CD14-positive monocyte (primary cell): ENCODE measurements at regions not wholly inside any gene's neighbourhood (a gene's known extent, or its start where the extent isn't known, plus 50 kb on each side); places are given as distances from the start of the nearest gene placed in this dataset.

Source experiments
- DNase-seq, 3 donors: peaks; one replicate each; pipeline ENCODE4 v3.0.0-alpha.2; 2011 to 2022
- H2AFZ ChIP-seq: 2 replicates; pipeline ENCODE4 v1.6.0; 2012; ENCODE audit warnings: mild to moderate bottlenecking, low read depth, low read length, inconsistent platforms; ENCODE audit not compliant: insufficient read depth, poor library complexity, severe bottlenecking
- H3K27ac ChIP-seq, 2 donors: 1 replicate in 1 of 2; 2 replicates in 1 of 2; pipeline ENCODE4 v1.5.1; 2012 to 2013; ENCODE audit warnings: low read length in 2 of 2, control low read depth in 1 of 2, inconsistent platforms in 1 of 2, low read depth in 1 of 2, mild to moderate bottlenecking in 1 of 2
- H3K27me3 ChIP-seq, 2 donors: one replicate each; pipeline versions ENCODE4 v1.6.0 to v1.6.1; 2011 to 2013; ENCODE audit warnings: low read length in 2 of 2; ENCODE audit not compliant: control insufficient read depth in 2 of 2, insufficient read depth in 2 of 2
- H3K36me3 ChIP-seq, 2 donors: replicated peaks in 1 of 2; 1 replicate in 1 of 2; 2 replicates in 1 of 2; pipeline versions ENCODE4 v1.5.1 to v1.6.1; 2012 to 2013; ENCODE audit warnings: low read length in 2 of 2, control low read depth in 1 of 2, inconsistent platforms in 1 of 2, mild to moderate bottlenecking in 1 of 2; ENCODE audit not compliant: insufficient read depth in 2 of 2, control insufficient read depth in 1 of 2
- H3K4me1 ChIP-seq, 2 donors: 1 replicate in 1 of 2; 2 replicates in 1 of 2; pipeline versions ENCODE4 v1.5.1 to v1.6.1; 2012 to 2013; ENCODE audit warnings: low read length in 2 of 2, control low read depth in 1 of 2, inconsistent platforms in 1 of 2, mild to moderate bottlenecking in 1 of 2, moderate library complexity in 1 of 2; ENCODE audit not compliant: insufficient read depth in 2 of 2, control insufficient read depth in 1 of 2
- H3K4me2 ChIP-seq: replicated peaks from 2 replicates; pipeline ENCODE3; 2012; ENCODE audit warnings: low read length, moderate library complexity, mild to moderate bottlenecking; ENCODE audit not compliant: poor library complexity, severe bottlenecking; ENCODE audit errors: extremely low read depth
- H3K4me3 ChIP-seq, 3 experiments: fragments of 200-600 bp in 1 of 3; sonication (generic) in 1 of 3; replicated peaks in 1 of 3; 1 replicate in 2 of 3; 2 replicates in 1 of 3; pipeline ENCODE4 v1.5.1; 2011 to 2013; ENCODE audit warnings: low read length in 3 of 3, mild to moderate bottlenecking in 3 of 3, control low read depth in 2 of 3, low read depth in 2 of 3, inconsistent platforms in 1 of 3, moderate library complexity in 1 of 3
- H3K79me2 ChIP-seq: 2 replicates; pipeline ENCODE4 v1.6.0; 2012; ENCODE audit warnings: mild to moderate bottlenecking, control low read depth, inconsistent platforms, low read length, moderate library complexity; ENCODE audit not compliant: insufficient read depth
- H3K9ac ChIP-seq: 2 replicates; pipeline ENCODE4 v1.6.0; 2017; ENCODE audit warnings: low read length, mild to moderate bottlenecking; ENCODE audit not compliant: insufficient read depth, poor library complexity, severe bottlenecking
- H3K9me3 ChIP-seq, 2 donors: replicated peaks in 1 of 2; 1 replicate in 1 of 2; 2 replicates in 1 of 2; pipeline versions ENCODE4 v1.5.1 to v1.6.1; 2012 to 2013; ENCODE audit warnings: low read length in 2 of 2, control low read depth in 1 of 2; ENCODE audit not compliant: control insufficient read depth in 1 of 2, insufficient read depth in 1 of 2
- H4K20me1 ChIP-seq: 2 replicates; pipeline ENCODE4 v1.6.0; 2012; ENCODE audit warnings: mild to moderate bottlenecking, low read length, control low read depth, moderate library complexity; ENCODE audit not compliant: insufficient read depth
- H3K27ac Mint-ChIP-seq, 7 donors: one replicate each; pipeline ENCODE4 v1.8.0; 2020; ENCODE audit warnings: mild to moderate bottlenecking in 7 of 7, mixed read lengths in 7 of 7, moderate library complexity in 6 of 7, inconsistent platforms in 2 of 7
- H3K27me3 Mint-ChIP-seq, 3 donors: one replicate each; pipeline ENCODE4 v1.8.0; 2021 to 2022; ENCODE audit warnings: low read depth in 3 of 3, mild to moderate bottlenecking in 3 of 3, mixed read lengths in 3 of 3, moderate library complexity in 3 of 3, inconsistent platforms in 1 of 3
- H3K36me3 Mint-ChIP-seq, 2 donors: one replicate each; pipeline ENCODE4 v1.8.0; 2020; ENCODE audit warnings: mixed read lengths in 2 of 2, inconsistent platforms in 1 of 2, mild to moderate bottlenecking in 1 of 2
- H3K4me1 Mint-ChIP-seq: one replicate; pipeline ENCODE4 v1.8.0; 2020; ENCODE audit warnings: mild to moderate bottlenecking, mixed read lengths
- H3K4me3 Mint-ChIP-seq, 2 donors: one replicate each; pipeline ENCODE4 v1.8.0; 2020; ENCODE audit warnings: mild to moderate bottlenecking in 2 of 2, mixed read lengths in 2 of 2, moderate library complexity in 1 of 2
- H3K9me3 Mint-ChIP-seq, 7 donors: one replicate each; pipeline ENCODE4 v1.8.0; 2020 to 2022; ENCODE audit warnings: mixed read lengths in 7 of 7, mild to moderate bottlenecking in 6 of 7, moderate library complexity in 6 of 7, inconsistent platforms in 2 of 7
- CTCF ChIP-seq: fragments of 200-600 bp; IDR thresholded peaks from one replicate; pipeline ENCODE4 v1.8.0; 2022; ENCODE audit warnings: antibody characterized with exemption, mild to moderate bottlenecking
- WGBS: methylation state at CpG from one replicate; pipeline ENCODE4 v1.1.5; 2013; ENCODE audit warnings: missing lambda C conversion rate; ENCODE audit not compliant: insufficient coverage; 5-methylcytosine and 5-hydroxymethylcytosine counted together
- intact Hi-C, 2 donors: fragments of 100-400 bp; cut with micrococcal nuclease; formaldehyde crosslinking; loops; one replicate each; pipeline versions ENCODE4 v1.15.0 to v1.15.1; 2023

DNA sequence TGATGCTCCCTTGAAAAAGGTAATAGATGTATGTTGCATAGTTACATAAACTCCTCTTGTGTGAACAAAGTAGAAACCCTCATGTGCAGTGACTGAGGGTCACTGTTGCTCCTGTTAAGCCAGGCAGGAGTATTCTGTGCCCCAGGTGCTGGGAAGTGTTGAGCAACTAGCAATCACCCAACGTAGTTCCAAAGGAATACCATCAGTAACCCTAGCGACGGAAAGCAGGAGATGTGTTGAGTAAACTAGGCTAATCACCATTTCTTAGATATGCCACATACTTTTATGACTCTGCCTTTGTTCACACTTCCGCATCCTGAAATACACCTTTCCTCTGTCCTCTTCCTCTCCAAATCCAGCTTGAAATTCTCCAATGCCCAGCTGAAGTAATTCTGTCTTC is 50.9 kb upstream of the TAB3 start:
- Mint-ChIP-seq H3K27ac (no peak overlapping the region), H3K9me3 (peaks cover 0 to 4% (median 0%) of the 10 kb centered on the region in 7 donors), H3K4me3 (no peak overlapping the region), H3K36me3 (no peaks in the 10 kb centered on the region), H3K4me1 (no peaks in the 10 kb centered on the region), H3K27me3 (no peaks in the 10 kb centered on the region)
- Histone ChIP-seq H3K79me2 (no peaks in the 10 kb centered on the region), H3K27ac (no peak overlapping the region), H3K4me3 (no peak overlapping the region), H2AFZ (no peak overlapping the region), H3K27me3 (no peaks in the 10 kb centered on the region), H4K20me1 (no peaks in the 10 kb centered on the region), H3K4me2 (no peak overlapping the region), H3K4me1 (no peaks in the 10 kb centered on the region), H3K9ac (no peak overlapping the region), H3K36me3 (no peaks in the 10 kb centered on the region), H3K9me3 (no peaks in the 10 kb centered on the region)
- TF ChIP-seq CTCF = no peak
- DNase-seq = no peak
- no CpG with 5 or more reads among the region's 4 CpGs for WGBS
- intact Hi-C loops = no loop called here
